ENCODE measurements at regions not wholly inside any gene's neighbourhood (a gene's known extent, or its start where the extent isn't known, plus 50 kb on each side); places are given as distances from the start of the nearest gene placed in this dataset.

- no peak for TF ChIP-seq CTCF (IDR thresholded peaks at IDR 0.05)
- TF ChIP-seq POLR2A (IDR thresholded peaks at IDR 0.05), result no peak
Observed at GRCh38 chr14:30275604-30276003, 283.4 kb upstream of the G2E3 start.

Data from gastroesophageal sphincter (tissue), 3 donors.